LHCN-M2 (cell line): ENCODE measurements at regions not wholly inside any gene's neighbourhood (a gene's known extent, or its start where the extent isn't known, plus 50 kb on each side); places are given as distances from the start of the nearest gene placed in this dataset.

Experiments used
- DNase-seq: peaks from one replicate; pipeline ENCODE4 v3.0.0-alpha.2; 2012; ENCODE audit warnings: low read depth

GRCh38 chr6:6781172-6781872 lies 192.8 kb downstream of the LY86 start:
- DNase-seq = peak; percentile 58

- DNase-seq = no peak
Observed at GRCh38 chr6:6781873-6782227, 193.3 kb downstream of the LY86 start.

- no peak for DNase-seq
Observed at GRCh38 chr6:6783721-6784120, 195.2 kb downstream of the LY86 start.

GRCh38 chr6:6784514-6785162 lies 196.1 kb downstream of the LY86 start:
- DNase-seq = no peak

GRCh38 chr6:6785163-6785521 lies 196.6 kb downstream of the LY86 start:
- DNase-seq = no peak

GRCh38 chr6:6788394-6789032 lies 200.0 kb downstream of the LY86 start:
- peak; percentile 9 for DNase-seq

GRCh38 chr6:6790393-6790792 lies 201.9 kb downstream of the LY86 start:
- no peak for DNase-seq

GRCh38 chr6:6790891-6791290 lies 202.4 kb downstream of the LY86 start:
- no peak for DNase-seq

- no peak for DNase-seq
Observed at GRCh38 chr6:6793388-6794250, 205.1 kb downstream of the LY86 start.

- DNase-seq = no peak
Observed at GRCh38 chr6:6795393-6795792, 206.9 kb downstream of the LY86 start.

- DNase-seq = no peak
Observed at GRCh38 chr6:6796818-6797217, 208.3 kb downstream of the LY86 start.

GRCh38 chr6:6798448-6798860 lies 209.9 kb downstream of the LY86 start:
- DNase-seq = no peak

GRCh38 chr6:6801005-6801335 lies 212.4 kb downstream of the LY86 start:
- no peak for DNase-seq

- DNase-seq = no peak
Observed at GRCh38 chr6:6801635-6802218, 213.2 kb downstream of the LY86 start.

- no peak for DNase-seq
Observed at GRCh38 chr6:6803180-6803977, 214.9 kb downstream of the LY86 start.

GRCh38 chr6:6804843-6805615 lies 216.5 kb downstream of the LY86 start:
- no peak for DNase-seq

- DNase-seq = no peak
Observed at GRCh38 chr6:6806844-6807518, 218.5 kb downstream of the LY86 start.

GRCh38 chr6:6808343-6808742 lies 219.8 kb downstream of the LY86 start:
- DNase-seq = no peak

GRCh38 chr6:6808915-6809314 lies 220.4 kb downstream of the LY86 start:
- DNase-seq = no peak

- no peak for DNase-seq
Observed at GRCh38 chr6:6810727-6811126, 222.2 kb downstream of the LY86 start.
